ENCODE measurements at regions not wholly inside any gene's neighbourhood (a gene's known extent, or its start where the extent isn't known, plus 50 kb on each side); places are given as distances from the start of the nearest gene placed in this dataset.

GRCh38 chr16:85173981-85174751 lies 61.9 kb upstream of the CIBAR2 start:
- DNase-seq (ENCODE audit: low read depth in 2 of 2) = no peak

- no peak for DNase-seq (ENCODE audit: low read depth in 2 of 2)
These were observed 62.8 kb upstream of the CIBAR2 start for GRCh38 chr16:85174871-85175723.

- DNase-seq (ENCODE audit: low read depth in 2 of 2) = no peak
These were observed 63.5 kb upstream of the CIBAR2 start for GRCh38 chr16:85175724-85176233.

GRCh38 chr16:85176541-85177447 lies 64.5 kb upstream of the CIBAR2 start:
- no peak for DNase-seq (ENCODE audit: low read depth in 2 of 2)

DNA sequence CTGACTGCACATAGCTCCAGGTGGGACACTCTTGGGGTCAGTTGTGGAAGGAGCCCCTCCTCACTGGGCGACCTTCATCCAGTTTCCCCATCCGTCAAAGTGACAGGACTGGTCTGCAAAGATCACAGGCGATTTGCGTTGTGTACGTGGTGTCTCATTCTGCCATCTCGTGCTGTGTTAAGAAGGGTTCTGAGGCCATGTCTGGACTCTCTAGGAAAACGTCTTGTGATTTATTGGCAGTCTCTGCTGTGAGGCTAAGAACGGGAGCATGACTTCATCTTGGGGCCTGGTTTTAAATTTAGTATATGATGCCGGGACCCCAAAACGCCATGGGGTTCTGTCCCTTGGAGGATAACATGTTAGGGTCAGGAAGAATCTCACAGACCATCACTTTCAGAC lies 65.2 kb upstream of the CIBAR2 start:
- DNase-seq (ENCODE audit: low read depth in 2 of 2) = no peak

- no peak for DNase-seq (ENCODE audit: low read depth in 2 of 2)
These were observed 65.8 kb upstream of the CIBAR2 start for GRCh38 chr16:85178006-85178591.

DNA sequence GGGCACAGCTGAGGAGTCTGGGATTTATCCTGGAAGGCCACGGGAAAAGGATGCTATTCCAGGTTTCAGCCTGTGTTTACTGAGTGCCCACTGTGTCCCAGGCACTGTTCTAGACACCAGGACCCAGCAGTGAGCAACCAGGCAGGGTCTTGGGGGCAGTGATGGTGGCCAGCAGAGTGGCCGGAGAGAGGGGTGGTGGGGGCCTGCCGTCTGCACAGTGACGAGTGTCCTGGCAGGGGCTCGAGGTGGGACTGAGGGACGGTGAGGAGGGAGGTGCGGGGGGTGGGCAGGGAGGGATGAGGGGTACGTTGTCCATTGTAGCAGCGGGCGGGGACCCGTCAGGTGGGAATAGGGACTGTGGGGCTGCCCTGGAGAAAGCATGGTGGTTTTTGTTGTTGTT lies 66.3 kb upstream of the CIBAR2 start:
- DNase-seq (ENCODE audit: low read depth in 2 of 2) = no peak

DNA sequence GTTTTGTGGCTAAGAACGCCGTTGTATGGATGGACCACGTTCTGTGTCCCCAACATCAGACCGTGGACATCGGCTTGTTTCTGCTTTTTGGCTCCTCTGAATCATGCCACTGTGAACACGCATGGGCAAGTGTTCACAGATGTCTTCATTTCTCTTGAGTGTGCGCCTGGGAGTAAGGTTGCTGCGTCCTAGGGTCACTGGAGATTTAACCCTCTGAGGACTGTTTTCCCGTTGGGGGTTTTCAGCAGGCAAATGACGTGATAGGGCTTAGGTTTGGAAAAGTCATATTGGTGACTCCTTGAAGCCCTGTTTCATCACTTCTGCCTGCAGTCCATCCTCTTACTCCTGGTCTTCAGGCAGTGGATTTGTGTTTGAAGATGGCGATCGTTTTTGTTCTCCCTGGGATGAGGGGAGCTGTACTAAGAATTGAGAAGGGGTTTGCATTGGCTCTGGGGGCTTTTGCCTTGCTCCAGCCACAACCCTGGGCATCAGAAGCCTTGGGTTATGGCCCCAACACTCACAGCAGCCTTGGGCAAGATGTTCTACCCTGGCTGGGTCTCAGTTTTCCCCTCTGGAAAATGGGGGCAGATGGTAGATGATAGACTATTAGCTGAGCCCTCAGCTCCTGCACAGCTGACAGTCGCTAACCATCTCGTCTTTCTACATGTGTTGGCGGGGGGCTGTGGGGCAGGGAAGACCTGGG lies 67.2 kb upstream of the CIBAR2 start:
- no peak for DNase-seq (ENCODE audit: low read depth in 2 of 2)

DNA sequence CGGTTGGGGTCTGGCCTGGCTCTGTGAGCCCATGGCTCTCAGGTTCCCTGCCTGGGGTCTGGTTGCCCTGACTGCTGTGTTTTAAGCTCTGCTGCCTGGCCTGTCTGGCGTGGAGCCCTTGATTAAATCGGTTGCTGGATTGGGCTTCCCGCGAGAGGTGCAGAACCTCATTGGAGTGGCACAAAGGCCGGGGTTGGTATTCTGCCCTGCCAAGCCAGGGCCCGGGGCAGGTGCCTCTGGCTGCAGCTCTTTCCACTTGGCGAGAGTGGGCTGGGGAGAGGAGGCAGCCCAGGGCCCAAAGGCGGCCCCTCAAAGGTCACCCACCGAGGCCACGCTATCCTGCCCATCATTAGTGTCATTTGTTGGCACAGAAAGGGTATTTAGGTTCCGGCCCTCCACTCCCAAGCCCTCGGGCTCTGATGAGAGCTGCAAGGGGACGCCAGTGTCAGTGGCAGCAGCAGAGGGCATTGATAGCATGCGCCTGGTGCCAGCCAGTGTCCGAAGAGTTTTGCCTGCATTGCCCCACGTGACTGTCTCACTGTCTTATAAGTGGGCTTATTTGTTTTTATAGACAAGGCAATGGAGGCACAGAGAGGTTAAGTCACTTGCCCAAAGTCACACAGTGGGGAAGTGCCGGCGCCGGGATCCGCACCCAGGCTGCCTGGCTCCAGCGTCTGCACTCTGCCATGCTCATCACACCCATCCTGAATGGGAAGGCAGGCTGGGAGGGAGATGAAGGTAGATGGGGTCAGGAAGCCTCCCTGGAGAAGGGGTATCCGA lies 68.0 kb upstream of the CIBAR2 start:
- DNase-seq (ENCODE audit: low read depth in 2 of 2) = no peak

DNA sequence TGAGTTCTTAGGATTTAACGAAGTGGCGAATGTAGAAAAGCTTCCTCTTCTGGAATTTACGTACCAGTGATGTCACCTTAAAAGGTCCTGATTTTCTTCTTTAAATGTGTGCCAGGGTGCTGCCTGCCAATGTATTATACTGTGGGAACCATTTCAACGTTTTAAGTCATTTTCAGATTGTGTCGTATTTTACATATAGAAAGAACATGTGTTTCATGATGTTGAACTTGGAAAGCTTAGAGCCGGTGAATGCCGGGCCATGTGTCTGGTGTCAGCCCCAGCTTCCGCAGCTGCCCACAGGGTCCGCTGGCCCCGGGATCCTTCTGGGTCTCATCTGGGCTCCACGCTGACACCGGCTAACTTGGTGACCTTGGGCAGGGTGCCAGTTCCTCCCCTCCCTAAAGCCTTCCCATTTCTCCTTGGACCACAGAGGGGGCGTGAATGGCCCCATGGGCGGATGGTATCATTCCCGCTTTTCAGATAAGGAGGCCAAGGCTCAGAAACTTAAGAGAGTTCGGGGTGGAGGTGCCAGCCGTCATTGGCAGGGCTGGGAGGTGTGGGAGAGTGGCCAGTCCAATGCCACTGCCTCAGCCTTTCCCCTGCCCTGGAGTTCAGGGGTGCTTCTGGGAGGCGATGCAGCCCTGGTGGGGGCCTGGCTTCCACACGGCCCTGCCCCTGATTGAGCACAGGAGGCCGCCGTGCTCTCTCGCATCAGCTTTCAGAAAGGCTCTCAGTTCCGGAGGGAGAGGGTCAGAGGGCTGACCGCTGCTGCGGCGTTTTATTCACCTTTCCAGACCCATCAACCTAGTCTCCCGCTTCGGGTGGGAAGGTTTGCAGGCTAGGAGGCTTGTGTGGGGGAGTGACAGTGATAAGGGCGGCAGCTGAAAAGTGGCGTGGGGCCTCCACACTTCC lies 68.8 kb upstream of the CIBAR2 start:
- DNase-seq (ENCODE audit: low read depth in 2 of 2) = no peak

GRCh38 chr16:85181739-85182129 lies 69.5 kb upstream of the CIBAR2 start:
- no peak for DNase-seq (ENCODE audit: low read depth in 2 of 2)

DNA sequence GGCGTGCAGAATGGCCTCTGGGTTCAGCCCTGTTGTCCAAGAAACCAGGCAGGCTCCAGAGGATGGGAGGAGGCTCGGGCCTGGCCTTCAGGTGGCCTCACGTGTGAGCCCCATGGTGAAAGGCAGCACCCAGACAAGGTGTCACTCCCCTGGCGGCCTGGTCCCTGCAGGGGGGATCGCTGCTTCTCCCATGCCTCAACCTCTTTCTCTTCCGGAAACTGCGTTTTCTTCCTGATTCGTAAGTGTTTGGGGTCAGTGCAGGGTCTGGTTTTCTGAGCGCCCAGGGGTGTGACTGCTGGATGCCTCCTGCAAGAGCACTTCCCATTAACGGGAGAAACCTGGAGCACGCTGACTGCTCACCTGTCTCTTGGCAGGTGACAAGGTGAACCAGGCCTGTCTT lies 70.0 kb upstream of the CIBAR2 start:
- no peak for DNase-seq (ENCODE audit: low read depth in 2 of 2)

DNA sequence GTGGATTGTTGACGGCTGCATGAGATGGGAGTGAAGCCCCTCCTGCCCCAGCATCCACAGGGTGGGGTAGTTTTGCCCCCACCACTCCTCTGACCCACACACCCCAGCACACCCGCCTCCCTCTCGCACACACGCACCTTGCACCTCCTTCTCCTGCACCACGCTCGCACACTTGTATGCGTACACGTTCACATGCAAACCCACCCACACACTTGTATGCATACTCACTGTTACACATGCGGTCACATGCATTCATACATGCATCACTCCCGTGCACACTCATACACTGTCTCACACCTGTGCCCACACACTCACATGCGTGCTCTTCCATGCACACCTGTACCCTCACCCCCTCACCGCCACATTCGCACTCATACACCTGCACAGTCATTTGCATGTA lies 70.5 kb upstream of the CIBAR2 start:
- DNase-seq (ENCODE audit: low read depth in 2 of 2) = no peak

DNA sequence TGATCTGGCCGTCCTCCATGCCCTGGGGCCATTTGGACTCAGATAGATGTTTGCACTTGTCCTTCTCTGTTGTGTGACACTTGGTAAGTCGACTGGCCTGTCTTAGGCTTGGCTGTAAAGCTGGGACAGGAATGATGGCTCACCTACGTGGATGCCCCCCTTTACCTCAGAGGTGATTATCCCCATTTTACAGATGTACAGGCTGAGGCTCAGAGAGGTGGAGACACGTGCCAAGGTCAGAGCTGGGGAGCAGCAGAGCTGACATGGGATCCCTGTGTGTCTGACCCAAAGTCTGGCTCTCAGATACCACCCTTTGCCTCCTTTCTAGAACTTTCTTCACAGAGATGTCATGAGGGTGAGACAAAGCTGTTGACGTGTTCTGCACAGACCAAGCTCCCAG lies 71.3 kb upstream of the CIBAR2 start:
- no peak for DNase-seq (ENCODE audit: low read depth in 2 of 2)

GRCh38 chr16:85184404-85184803 lies 72.1 kb upstream of the CIBAR2 start:
- DNase-seq (ENCODE audit: low read depth in 2 of 2) = no peak

- DNase-seq (ENCODE audit: low read depth in 2 of 2) = no peak
These were observed 73.2 kb upstream of the CIBAR2 start for GRCh38 chr16:85185303-85186100.

- no peak for DNase-seq (ENCODE audit: low read depth in 2 of 2)
These were observed 74.7 kb upstream of the CIBAR2 start for GRCh38 chr16:85187002-85187401.

DNA sequence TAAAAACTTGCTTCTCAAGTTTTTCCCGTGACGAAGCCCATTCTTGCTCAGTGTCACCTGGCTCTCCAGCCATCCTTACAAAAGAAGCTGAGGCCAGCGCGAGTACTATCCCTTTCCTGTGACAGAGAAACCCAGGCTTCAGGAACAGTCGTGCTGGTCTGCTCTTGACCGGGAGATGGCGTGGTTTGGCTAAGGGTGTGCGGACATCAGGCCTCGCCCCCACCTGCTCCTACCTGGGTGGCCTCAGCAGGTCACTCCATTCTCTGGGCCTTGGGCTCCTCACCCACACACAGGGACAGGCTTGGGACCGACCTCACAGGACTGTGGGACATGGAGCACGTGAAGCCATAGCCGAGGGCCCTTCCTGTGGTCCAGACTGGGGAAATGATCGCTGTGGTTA lies 75.2 kb upstream of the CIBAR2 start:
- no peak for DNase-seq (ENCODE audit: low read depth in 2 of 2)

All from stimulated activated CD4-positive, alpha-beta T cell treated with anti-CD3 and anti-CD28 coated beads, Interleukin-1b, Interleukin-23, amount 100 ng/mL, for 1 hour (primary cell).